Naive thymus-derived CD4-positive, alpha-beta T cell (primary cell): ENCODE measurements at regions not wholly inside any gene's neighbourhood (a gene's known extent, or its start where the extent isn't known, plus 50 kb on each side); places are given as distances from the start of the nearest gene placed in this dataset.
A peak's percentile ranks its signal among the peaks of the same experiment; 100 is the strongest.

Experiments
- ATAC-seq: fragments of 150-1000 bp; cut with Tn5 transposase; 2 replicates; pipeline ENCODE4 v1.10.0; 2021; ENCODE audit warnings: mild to moderate bottlenecking, moderate library complexity
- CTCF ChIA-PET: fragments of 350-600 bp; sonication (Branson Sonifier 250); formaldehyde crosslinking; loops from one replicate; lab custom pipeline; 2021; ENCODE audit warnings: antibody characterized with exemption; lab: Charles Lee
- POLR2A ChIA-PET: fragments of 350-600 bp; sonication (Branson Sonifier 250); formaldehyde crosslinking; loops from one replicate; lab custom pipeline; 2021; ENCODE audit warnings: antibody characterized with exemption, inconsistent platforms; lab: Charles Lee
- DNase-seq, 9 donors: peaks; one replicate each; pipeline versions ENCODE4 v3.0.0 to v3.0.0-alpha.2; 2020 to 2022; ENCODE audit warnings: mixed read lengths in 1 of 9
- H3K27ac ChIP-seq: one replicate; pipeline ENCODE4 v1.7.0; 2013; ENCODE audit warnings: mild to moderate bottlenecking, low read depth, low read length, moderate library complexity
- H3K27me3 ChIP-seq, 2 donors: one replicate each; pipeline ENCODE4 v1.7.0; 2013; ENCODE audit warnings: low read length in 2 of 2, mild to moderate bottlenecking in 2 of 2, moderate library complexity in 2 of 2; ENCODE audit not compliant: control insufficient read depth in 2 of 2, insufficient read depth in 2 of 2
- H3K36me3 ChIP-seq, 3 experiments: 1 replicate in 2 of 3; 2 replicates in 1 of 3; pipeline ENCODE4 v1.7.0; 2013; ENCODE audit warnings: low read length in 3 of 3, mild to moderate bottlenecking in 3 of 3, moderate library complexity in 1 of 3; ENCODE audit not compliant: insufficient read depth in 3 of 3, control insufficient read depth in 2 of 3
- H3K4me1 ChIP-seq, 2 donors: one replicate each; pipeline ENCODE4 v1.7.0; 2013; ENCODE audit warnings: low read length in 2 of 2, mild to moderate bottlenecking in 2 of 2, moderate library complexity in 1 of 2; ENCODE audit not compliant: control insufficient read depth in 2 of 2, insufficient read depth in 2 of 2
- H3K4me3 ChIP-seq: 2 replicates; pipeline ENCODE4 v1.7.0; 2013; ENCODE audit warnings: mild to moderate bottlenecking, low read length
- H3K9me3 ChIP-seq, 3 experiments: 1 replicate in 2 of 3; 2 replicates in 1 of 3; pipeline ENCODE4 v1.7.0; 2013; ENCODE audit warnings: low read length in 3 of 3; ENCODE audit not compliant: control insufficient read depth in 2 of 3
- H3K27ac Mint-ChIP-seq, 9 donors: one replicate each; pipeline ENCODE4 v1.8.0; 2020 to 2022; ENCODE audit warnings: mixed read lengths in 9 of 9, mild to moderate bottlenecking in 8 of 9, moderate library complexity in 5 of 9, inconsistent platforms in 2 of 9
- H3K27me3 Mint-ChIP-seq, 5 donors: one replicate each; pipeline ENCODE4 v1.8.0; 2021 to 2022; ENCODE audit warnings: mixed read lengths in 5 of 5, mild to moderate bottlenecking in 1 of 5
- H3K36me3 Mint-ChIP-seq, 5 donors: one replicate each; pipeline ENCODE4 v1.8.0; 2020 to 2022; ENCODE audit warnings: mixed read lengths in 5 of 5, mild to moderate bottlenecking in 3 of 5, inconsistent platforms in 1 of 5
- H3K4me1 Mint-ChIP-seq, 7 donors: one replicate each; pipeline ENCODE4 v1.8.0; 2020 to 2022; ENCODE audit warnings: mixed read lengths in 7 of 7, mild to moderate bottlenecking in 3 of 7, inconsistent platforms in 1 of 7
- H3K4me3 Mint-ChIP-seq, 10 donors: one replicate each; pipeline ENCODE4 v1.8.0; 2020 to 2022; ENCODE audit warnings: mild to moderate bottlenecking in 10 of 10, mixed read lengths in 10 of 10, moderate library complexity in 6 of 10, inconsistent platforms in 2 of 10
- H3K9me3 Mint-ChIP-seq, 11 donors: one replicate each; pipeline ENCODE4 v1.8.0; 2020 to 2022; ENCODE audit warnings: mixed read lengths in 11 of 11, mild to moderate bottlenecking in 4 of 11, inconsistent platforms in 1 of 11, moderate library complexity in 1 of 11
- intact Hi-C, 2 donors: fragments of 100-400 bp; cut with micrococcal nuclease; formaldehyde crosslinking; loops; one replicate each; pipeline ENCODE4 v1.15.1; 2023

DNA sequence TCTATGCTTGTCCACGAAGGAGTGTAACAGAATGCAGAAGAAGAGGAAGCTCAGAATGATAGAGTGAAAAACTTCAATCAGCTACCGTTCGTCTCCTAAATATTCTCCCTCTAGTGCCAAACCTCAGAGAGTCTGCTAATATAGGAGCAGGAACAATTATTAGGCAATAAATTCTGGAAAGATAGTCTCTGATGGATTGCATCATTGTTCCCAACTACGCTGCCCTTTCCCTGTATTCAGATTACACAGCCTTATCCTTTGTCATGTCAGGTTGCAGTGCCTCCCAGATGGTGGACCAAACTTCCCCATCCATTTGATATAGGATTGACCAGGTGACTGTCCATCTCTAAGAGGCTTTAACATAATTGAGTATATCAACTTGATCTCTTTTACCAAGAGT, 811.5 kb upstream of the CHAC2 start:
- DNase-seq: no peak
- ATAC-seq: no peak
- Histone ChIP-seq H3K27me3 (no peaks in the 10 kb centered on the region), H3K4me1 (no peaks in the 10 kb centered on the region), H3K36me3 (no peaks in the 10 kb centered on the region), H3K9me3 (no peaks in the 10 kb centered on the region), H3K4me3 (no peak overlapping the region), H3K27ac (no peak overlapping the region)
- no peaks in the 10 kb centered on the region for H3K4me1 Mint-ChIP-seq
- intact Hi-C loops: no loop called here
- H3K27me3 Mint-ChIP-seq: peaks cover 0 to 5% (median 0%) of the 10 kb centered on the region in 5 donors
- ChIA-PET POLR2A (no interaction called here), CTCF (no interaction called here)
- H3K9me3 Mint-ChIP-seq: peaks cover 0 to 8% (median 2%) of the 10 kb centered on the region in 11 donors
- H3K27ac Mint-ChIP-seq: no peak overlapping the region
- H3K4me3 Mint-ChIP-seq: no peak overlapping the region
- no peaks in the 10 kb centered on the region for H3K36me3 Mint-ChIP-seq

DNA sequence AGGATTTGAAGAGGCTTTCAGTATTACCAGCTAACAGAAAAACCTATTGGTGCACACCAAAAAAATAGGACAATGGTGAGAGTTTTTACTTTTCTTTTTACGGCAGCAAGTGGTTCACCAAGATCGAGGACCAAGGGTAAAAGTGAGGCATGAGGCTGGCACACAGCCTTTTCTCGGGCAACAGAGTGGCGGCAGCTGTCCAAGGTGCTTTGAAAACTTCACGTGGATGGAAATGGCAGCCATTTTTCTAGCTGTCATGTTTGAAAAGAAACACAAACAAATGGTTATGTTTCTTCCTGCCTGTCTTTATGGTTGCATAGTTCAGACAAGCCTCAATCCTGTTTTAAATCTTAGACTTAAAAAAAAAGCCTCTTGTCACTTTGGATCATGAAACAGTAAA, 812.5 kb upstream of the CHAC2 start:
- Mint-ChIP-seq H3K4me1 (no peaks in the 10 kb centered on the region), H3K27ac (no peak overlapping the region), H3K4me3 (no peak overlapping the region), H3K36me3 (peaks cover 0 to 4% (median 0%) of the 10 kb centered on the region in 5 donors), H3K9me3 (peaks cover 0 to 18% (median 2%) of the 10 kb centered on the region in 11 donors), H3K27me3 (peaks cover 0 to 5% (median 0%) of the 10 kb centered on the region in 5 donors)
- ATAC-seq: no peak
- no peaks in the 10 kb centered on the region for H3K4me1 ChIP-seq
- POLR2A ChIA-PET: no interaction called here
- H3K9me3 ChIP-seq: no peaks in the 10 kb centered on the region
- no peak overlapping the region for H3K27ac ChIP-seq
- no peak overlapping the region for H3K4me3 ChIP-seq
- DNase-seq: no peak
- intact Hi-C loops: no loop called here
- CTCF ChIA-PET: no interaction called here
- H3K36me3 ChIP-seq: no peaks in the 10 kb centered on the region
- no peaks in the 10 kb centered on the region for H3K27me3 ChIP-seq

DNA sequence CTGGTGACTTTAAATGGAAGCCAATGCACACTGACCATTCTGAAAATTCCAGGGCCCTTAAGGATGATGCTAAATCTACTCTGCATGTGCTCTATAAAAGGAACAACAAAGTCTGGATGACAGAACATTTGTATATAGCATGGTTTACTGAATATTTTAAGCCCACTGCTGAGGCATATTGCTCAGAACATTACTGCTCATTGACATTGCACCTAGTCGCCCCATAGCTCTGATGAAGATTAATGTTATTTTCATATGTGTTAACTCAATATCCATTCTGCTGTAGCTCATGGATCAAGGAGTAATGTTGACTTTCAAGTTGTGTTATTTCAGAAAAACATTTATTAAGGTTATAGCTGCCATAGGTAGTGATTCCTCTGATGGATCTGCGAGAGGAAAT, 827.5 kb upstream of the CHAC2 start:
- no peaks in the 10 kb centered on the region for H3K4me1 ChIP-seq
- DNase-seq: no peak
- H3K9me3 ChIP-seq: no peaks in the 10 kb centered on the region
- ChIA-PET POLR2A (no interaction called here), CTCF (interaction anchor here (0.7 kb wide), 1 partner anchor 270 kb away, joined by 3 read pairs; no protein-coding TSS in a partner anchor)
- H3K36me3 Mint-ChIP-seq: no peaks in the 10 kb centered on the region
- intact Hi-C loops: no loop called here
- H3K4me3 ChIP-seq: no peak overlapping the region
- H3K27me3 Mint-ChIP-seq: no peaks in the 10 kb centered on the region
- no peaks in the 10 kb centered on the region for H3K36me3 ChIP-seq
- H3K4me3 Mint-ChIP-seq: no peak overlapping the region
- ATAC-seq: no peak
- H3K27ac ChIP-seq: no peak overlapping the region
- H3K9me3 Mint-ChIP-seq: peaks cover 0 to 5% (median 0%) of the 10 kb centered on the region in 11 donors
- peaks cover 0 to 6% (median 0%) of the 10 kb centered on the region in 7 donors for H3K4me1 Mint-ChIP-seq
- no peaks in the 10 kb centered on the region for H3K27me3 ChIP-seq
- no peak overlapping the region for H3K27ac Mint-ChIP-seq

DNA sequence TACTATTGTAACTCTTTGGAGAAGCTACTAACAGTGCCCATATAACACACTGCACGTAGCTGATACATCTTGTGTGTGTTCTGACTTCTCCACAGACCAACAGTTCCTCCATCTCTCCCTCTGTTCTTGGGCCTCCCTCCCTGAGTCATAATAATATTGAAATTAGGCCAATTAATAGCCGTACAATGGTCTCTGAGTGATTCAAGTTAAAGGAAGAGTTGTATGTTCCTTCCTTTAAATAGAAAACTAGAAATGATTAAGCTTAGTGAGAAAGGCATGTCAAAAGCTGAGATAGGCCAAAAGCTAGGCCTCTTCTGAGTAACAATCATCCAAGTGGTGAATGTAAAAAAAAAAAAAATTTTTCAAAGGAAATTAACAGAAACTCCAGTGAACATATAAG, 828.4 kb upstream of the CHAC2 start:
- H3K27me3 Mint-ChIP-seq: no peaks in the 10 kb centered on the region
- Histone ChIP-seq H3K4me1 (no peaks in the 10 kb centered on the region), H3K36me3 (no peaks in the 10 kb centered on the region), H3K9me3 (no peaks in the 10 kb centered on the region), H3K4me3 (no peak overlapping the region), H3K27me3 (no peaks in the 10 kb centered on the region), H3K27ac (no peak overlapping the region)
- peaks cover 0 to 5% (median 0%) of the 10 kb centered on the region in 11 donors for H3K9me3 Mint-ChIP-seq
- no peak overlapping the region for H3K4me3 Mint-ChIP-seq
- no peaks in the 10 kb centered on the region for H3K36me3 Mint-ChIP-seq
- ChIA-PET POLR2A (no interaction called here), CTCF (interaction anchor here (0.7 kb wide), 1 partner anchor 271 kb away, joined by 3 read pairs; no protein-coding TSS in a partner anchor)
- intact Hi-C loops: no loop called here
- DNase-seq: no peak
- no peak for ATAC-seq
- H3K4me1 Mint-ChIP-seq: peaks cover 0 to 6% (median 0%) of the 10 kb centered on the region in 7 donors
- H3K27ac Mint-ChIP-seq: no peak overlapping the region

DNA sequence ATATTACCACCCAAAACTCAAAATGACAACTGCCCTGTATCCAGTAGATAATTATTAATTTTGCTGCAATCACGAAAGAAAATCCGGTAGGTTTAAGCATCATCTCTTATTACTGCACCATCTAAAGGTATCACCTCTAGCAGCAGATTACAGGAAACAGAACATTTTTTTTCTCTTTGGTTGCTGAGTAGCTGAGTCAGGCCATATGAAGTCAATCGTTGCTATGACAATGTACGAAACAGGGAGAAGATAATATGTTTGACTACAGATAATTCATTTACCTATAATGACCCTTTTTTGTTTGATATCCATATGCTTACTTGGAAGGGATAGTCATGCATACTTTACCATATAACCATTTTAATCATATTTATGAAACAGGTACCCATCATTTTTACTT, 831.6 kb upstream of the CHAC2 start:
- no peak for ATAC-seq
- no peaks in the 10 kb centered on the region for H3K36me3 Mint-ChIP-seq
- intact Hi-C loops: no loop called here
- no peaks in the 10 kb centered on the region for H3K27me3 Mint-ChIP-seq
- H3K9me3 Mint-ChIP-seq: peaks cover 0 to 5% (median 2%) of the 10 kb centered on the region in 11 donors
- Histone ChIP-seq H3K9me3 (no peaks in the 10 kb centered on the region), H3K27ac (no peak overlapping the region), H3K4me1 (no peaks in the 10 kb centered on the region), H3K27me3 (no peaks in the 10 kb centered on the region), H3K36me3 (no peaks in the 10 kb centered on the region), H3K4me3 (no peak overlapping the region)
- ChIA-PET POLR2A (no interaction called here), CTCF (no interaction called here)
- DNase-seq: no peak
- no peak overlapping the region for H3K4me3 Mint-ChIP-seq
- no peak overlapping the region for H3K27ac Mint-ChIP-seq
- peaks cover 0 to 6% (median 0%) of the 10 kb centered on the region in 7 donors for H3K4me1 Mint-ChIP-seq

DNA sequence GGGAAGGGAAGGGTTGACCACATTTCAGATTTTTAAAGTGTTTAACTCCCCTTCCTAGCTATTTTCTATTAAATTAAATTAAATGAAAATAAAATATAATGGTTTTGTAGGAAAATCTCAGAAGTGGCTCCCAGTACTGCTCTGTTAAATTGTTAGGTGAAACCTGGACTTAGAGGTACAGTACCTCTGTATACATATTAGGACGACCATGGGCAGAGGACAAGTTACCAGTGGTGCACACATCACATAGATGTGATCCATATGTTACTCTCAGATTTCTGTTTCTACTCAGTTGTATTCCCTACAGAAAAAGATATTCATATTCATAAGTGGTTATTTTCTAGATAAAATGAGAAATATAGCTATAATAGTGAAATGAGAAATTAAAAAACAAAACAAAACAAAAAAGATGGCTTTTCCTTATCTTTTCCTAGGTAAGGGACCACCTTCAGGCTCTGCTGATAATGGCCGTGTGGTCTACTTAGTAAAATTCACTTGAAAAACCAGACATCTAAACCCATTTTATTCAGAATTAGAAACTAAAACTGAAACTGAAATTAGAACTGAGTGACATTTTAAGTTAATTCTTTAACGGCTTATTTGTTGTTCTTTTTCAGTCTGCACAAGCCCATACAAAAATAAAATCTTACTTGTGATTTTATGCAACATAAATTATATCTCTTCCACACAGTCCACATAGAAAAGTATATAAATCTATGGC, 832.5 kb upstream of the CHAC2 start:
- intact Hi-C loops: no loop called here

DNA sequence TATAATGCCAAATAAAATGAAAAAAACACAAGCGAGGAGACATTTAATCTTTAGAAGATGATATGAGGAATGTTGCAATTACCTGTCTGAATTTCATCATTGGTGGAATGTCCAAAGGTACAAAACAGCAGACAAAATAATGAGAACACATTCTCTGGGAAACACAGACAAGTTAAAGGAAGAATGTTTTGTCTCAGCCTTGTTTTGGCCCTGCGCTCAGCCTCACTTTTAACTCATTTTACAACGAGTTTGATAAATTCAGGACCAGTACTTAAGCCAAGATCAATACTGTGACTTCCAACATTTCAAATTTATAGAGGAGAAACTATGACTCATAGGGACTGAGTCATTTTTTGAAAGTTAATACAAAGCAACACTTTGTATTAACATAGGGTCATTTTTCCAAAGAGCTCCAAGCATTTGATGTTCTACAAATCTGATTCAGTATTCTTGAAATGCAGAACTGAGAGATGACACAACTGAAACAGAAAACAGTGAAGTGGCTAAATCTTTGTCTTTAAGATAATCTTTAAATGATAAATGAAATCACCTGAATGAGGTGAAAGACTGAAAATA, 833.2 kb upstream of the CHAC2 start:
- no peak overlapping the region for H3K4me3 ChIP-seq
- no peak for ATAC-seq
- H3K36me3 ChIP-seq: no peaks in the 10 kb centered on the region
- no peaks in the 10 kb centered on the region for H3K4me1 ChIP-seq
- Mint-ChIP-seq H3K36me3 (no peaks in the 10 kb centered on the region), H3K4me1 (peaks cover 0 to 6% (median 0%) of the 10 kb centered on the region in 7 donors), H3K27me3 (no peaks in the 10 kb centered on the region), H3K4me3 (no peak overlapping the region), H3K9me3 (peaks cover 2 to 11% (median 6%) of the 10 kb centered on the region in 11 donors), H3K27ac (no peak overlapping the region)
- no peaks in the 10 kb centered on the region for H3K27me3 ChIP-seq
- CTCF ChIA-PET: no interaction called here
- no peak for DNase-seq
- intact Hi-C loops: no loop called here
- POLR2A ChIA-PET: no interaction called here
- H3K27ac ChIP-seq: no peak overlapping the region
- H3K9me3 ChIP-seq: no peaks in the 10 kb centered on the region

More for the DNA sequence above, 832.5 kb upstream of the CHAC2 start:
- H3K36me3 Mint-ChIP-seq: no peaks in the 10 kb centered on the region
- ChIA-PET POLR2A (no interaction called here), CTCF (no interaction called here)
- ATAC-seq (no peak), DNase-seq (no peak)
- peaks cover 0 to 11% (median 6%) of the 10 kb centered on the region in 11 donors for H3K9me3 Mint-ChIP-seq
- H3K27ac Mint-ChIP-seq: no peak overlapping the region
- Histone ChIP-seq H3K36me3 (no peaks in the 10 kb centered on the region), H3K27me3 (no peaks in the 10 kb centered on the region), H3K4me1 (no peaks in the 10 kb centered on the region), H3K27ac (no peak overlapping the region), H3K4me3 (no peak overlapping the region), H3K9me3 (no peaks in the 10 kb centered on the region)
- no peaks in the 10 kb centered on the region for H3K27me3 Mint-ChIP-seq
- peaks cover 0 to 6% (median 0%) of the 10 kb centered on the region in 7 donors for H3K4me1 Mint-ChIP-seq
- H3K4me3 Mint-ChIP-seq: peak overlapping the region in 1 of 10 donors; percentile 11
